HepG2 (cell line): ENCODE measurements at regions not wholly inside any gene's neighbourhood (a gene's known extent, or its start where the extent isn't known, plus 50 kb on each side); places are given as distances from the start of the nearest gene placed in this dataset.

Experiments used
- ATAC-seq: fragments of 200-7000 bp; cut with Tn5 transposase; 3 replicates; pipeline ENCODE4 v1.9.1; 2020; ENCODE audit warnings: mild to moderate bottlenecking, moderate library complexity
- BruUV-seq: library from RNA; stranded (reverse); fragments of 400-500 nt; replicated peaks from 2 replicates; lab custom pipeline; 2021; lab: Mats Ljungman, UMichigan
- CTCF ChIA-PET: fragments of 300-600 bp; formaldehyde crosslinking; extraction: SDS; loops from one replicate; lab custom pipeline; 2021; ENCODE audit warnings: low total read pairs, inconsistent platforms, low intra/inter-chr PET ratio; lab: Yijun Ruan, JAX
- POLR2A ChIA-PET: fragments of 350-600 bp; sonication (Branson Sonifier 250); formaldehyde crosslinking; loops from one replicate; lab custom pipeline; 2020; ENCODE audit warnings: antibody characterized with exemption, inconsistent platforms; lab: Yijun Ruan, JAX
- DNase-seq: peaks from one replicate; pipeline ENCODE4 v3.0.0-alpha.2; 2015; ENCODE audit warnings: low spot score
- FAIRE-seq: peaks from 3 replicates; lab custom pipeline; 2011; peaks lifted over from hg19 to GRCh38; lab: Jason Lieb, UNC
- H2AFZ ChIP-seq: one replicate; pipeline ENCODE4 v1.6.1; 2011; ENCODE audit warnings: low read length, inconsistent platforms
- H3K27ac ChIP-seq: fragments of 300-600 bp; 3 replicates; pipeline ENCODE4 v1.8.0; 2011; ENCODE audit warnings: mixed run types, mild to moderate bottlenecking, mixed read lengths, low read length, inconsistent platforms; ENCODE audit not compliant: insufficient read depth; ENCODE audit errors: extremely low read length
- H3K27me3 ChIP-seq, 2 experiments: fragments of 200-600 bp in 1 of 2; 2 replicates in 1 of 2; 3 replicates in 1 of 2; pipeline versions ENCODE4 v1.6.0 to v1.8.0; 2011; ENCODE audit warnings: low read length in 2 of 2, mild to moderate bottlenecking in 2 of 2, moderate library complexity in 2 of 2, inconsistent platforms in 1 of 2; ENCODE audit not compliant: insufficient read depth in 2 of 2, control insufficient read depth in 1 of 2
- H3K36me3 ChIP-seq, 2 experiments: fragments of 200-600 bp in 1 of 2; replicated peaks in 1 of 2; 2 replicates in 1 of 2; 3 replicates in 1 of 2; pipeline versions ENCODE4 v1.5.1 to v1.8.0; 2011; ENCODE audit warnings: low read length in 2 of 2, inconsistent platforms in 1 of 2; ENCODE audit not compliant: insufficient read depth in 2 of 2, control insufficient read depth in 1 of 2
- H3K4me1 ChIP-seq: 2 replicates; pipeline ENCODE4 v1.5.1; 2012; ENCODE audit warnings: low read length, inconsistent platforms; ENCODE audit not compliant: insufficient read depth
- H3K4me2 ChIP-seq: 2 replicates; pipeline ENCODE4 v1.6.0; 2011; ENCODE audit warnings: low read depth, low read length, inconsistent platforms
- H3K4me3 ChIP-seq, 3 experiments: fragments of 200-600 bp in 1 of 3; sonication (generic), shearing (Covaris generic) in 1 of 3; replicated peaks in 1 of 3; 2 replicates each; pipeline ENCODE4 v1.5.1; 2011 to 2016; ENCODE audit warnings: low read length in 3 of 3, inconsistent platforms in 2 of 3, low read depth in 2 of 3, mild to moderate bottlenecking in 2 of 3, control low read depth in 1 of 3, mixed read lengths in 1 of 3; ENCODE audit not compliant: insufficient read depth in 1 of 3
- H3K79me2 ChIP-seq: one replicate; pipeline ENCODE4 v1.6.1; 2011; ENCODE audit warnings: low read length, inconsistent platforms; ENCODE audit not compliant: insufficient read depth
- H3K9ac ChIP-seq: 2 replicates; pipeline ENCODE4 v1.6.0; 2011; ENCODE audit warnings: mild to moderate bottlenecking, low read depth, low read length, inconsistent platforms; ENCODE audit not compliant: insufficient read depth
- H3K9me3 ChIP-seq: 2 replicates; pipeline ENCODE4 v1.5.1; 2012; ENCODE audit warnings: mild to moderate bottlenecking, low read length
- H4K20me1 ChIP-seq: 2 replicates; pipeline ENCODE4 v1.6.0; 2011; ENCODE audit warnings: inconsistent platforms, mild to moderate bottlenecking, low read length, moderate library complexity; ENCODE audit not compliant: insufficient read depth
- HDAC6 ChIP-seq: fragments of 200-600 bp; sonication (generic); IDR thresholded peaks from 2 replicates; pipeline ENCODE4 v1.7.0; 2017; ENCODE audit warnings: mild to moderate bottlenecking, antibody characterized with exemption, low read length, low read depth
- MAFF ChIP-seq: IDR thresholded peaks from 2 replicates; pipeline ENCODE4 v1.6.1; 2011; ENCODE audit warnings: low read depth, low read length, improper control_type of control experiment
- MAFK ChIP-seq, 2 experiments: IDR thresholded peaks in 1 of 2; conservative IDR thresholded peaks in 1 of 2; 2 replicates each; pipeline ENCODE4 v1.6.1; 2011; ENCODE audit warnings: improper control_type of control experiment in 2 of 2, low read length in 2 of 2
- SMYD3 ChIP-seq: sonication (generic); formaldehyde crosslinking; IDR thresholded peaks from 2 replicates; pipeline ENCODE4 v1.8.1; 2023; ENCODE audit warnings: mild to moderate bottlenecking, missing genetic modification reagents
- TOPORS ChIP-seq: sonication (generic); formaldehyde crosslinking; IDR thresholded peaks from 2 replicates; pipeline ENCODE4 v1.8.0; 2023; ENCODE audit warnings: mild to moderate bottlenecking, missing genetic modification reagents
- ZNF225 ChIP-seq: sonication (generic); formaldehyde crosslinking; IDR thresholded peaks from 2 replicates; pipeline ENCODE4 v1.4.0; 2020; ENCODE audit warnings: mild to moderate bottlenecking, missing genetic modification reagents
- ZNF761 ChIP-seq: sonication (generic); formaldehyde crosslinking; conservative IDR thresholded peaks from 2 replicates; pipeline ENCODE4 v1.4.0; 2020; ENCODE audit warnings: mild to moderate bottlenecking, missing genetic modification reagents
- ZSCAN21 ChIP-seq: sonication (generic); formaldehyde crosslinking; IDR thresholded peaks from 2 replicates; pipeline ENCODE4 v1.8.0; 2022; ENCODE audit warnings: mild to moderate bottlenecking, missing genetic modification reagents, moderate library complexity, borderline replicate concordance
- in situ Hi-C: cut with HindIII; loops from 2 replicates; pipeline ENCODE4 v1.10.0; 2017; ENCODE audit warnings: low pct_unique_long_range_greater_than_20kb; ENCODE audit not compliant: extremely low pct_ligation_motif_present
- intact Hi-C: fragments of 100-400 bp; cut with micrococcal nuclease; formaldehyde crosslinking; loops from one replicate; pipeline ENCODE4 v1.10.0; 2022; ENCODE audit not compliant: unreplicated experiment
- TF ChIP-seq, protein P1 (sequence below): IDR thresholded peaks from 2 replicates; pipeline ENCODE4 v1.6.1; 2012; ENCODE audit warnings: inconsistent platforms
- TF ChIP-seq, protein P2 (sequence below): IDR thresholded peaks from 2 replicates; pipeline ENCODE4 v1.6.1; 2012; ENCODE audit warnings: low read depth, low read length, improper control_type of control experiment
- TF ChIP-seq, protein P3 (sequence below): sonication (generic); formaldehyde crosslinking; conservative IDR thresholded peaks from 2 replicates; pipeline ENCODE4 v1.4.0; 2020; ENCODE audit warnings: missing genetic modification reagents

GRCh38 chr5:30853158-30853557 is 340.3 kb upstream of the CDH6 start:
- H3K4me1 ChIP-seq = no peaks in the 10 kb centered on the region
- H3K4me2 ChIP-seq = no peak overlapping the region
- no TSS peak for BruUV-seq
- H3K79me2 ChIP-seq = no peaks in the 10 kb centered on the region
- no peak overlapping the region for H3K27ac ChIP-seq
- H3K27me3 ChIP-seq = no peaks in the 10 kb centered on the region
- H4K20me1 ChIP-seq = no peaks in the 10 kb centered on the region
- H3K36me3 ChIP-seq = no peaks in the 10 kb centered on the region
- DNase-seq = no peak
- TF ChIP-seq MAFK (conservative IDR thresholded peaks at IDR 0.05 in 1 of 2, IDR thresholded peaks at IDR 0.05 in 1 of 2; ENCODE audit: low read length in 2 of 2) (peak; percentile 45 to 72; a peak in 3 of 4 replicates), SMYD3 (CRISPR knock-in tag) (no peak), ZNF225 (no peak), MAFF (peak; percentile 37; the same call in 1 of the 2 replicates), ZNF761 (CRISPR knock-in tag) (no peak), HDAC6 (no peak), TOPORS (CRISPR knock-in tag) (no peak), ZSCAN21 (CRISPR knock-in tag) (no peak)
- TF ChIP-seq, protein P1, sequence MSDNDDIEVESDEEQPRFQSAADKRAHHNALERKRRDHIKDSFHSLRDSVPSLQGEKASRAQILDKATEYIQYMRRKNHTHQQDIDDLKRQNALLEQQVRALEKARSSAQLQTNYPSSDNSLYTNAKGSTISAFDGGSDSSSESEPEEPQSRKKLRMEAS = no peak
- TF ChIP-seq, protein P2, sequence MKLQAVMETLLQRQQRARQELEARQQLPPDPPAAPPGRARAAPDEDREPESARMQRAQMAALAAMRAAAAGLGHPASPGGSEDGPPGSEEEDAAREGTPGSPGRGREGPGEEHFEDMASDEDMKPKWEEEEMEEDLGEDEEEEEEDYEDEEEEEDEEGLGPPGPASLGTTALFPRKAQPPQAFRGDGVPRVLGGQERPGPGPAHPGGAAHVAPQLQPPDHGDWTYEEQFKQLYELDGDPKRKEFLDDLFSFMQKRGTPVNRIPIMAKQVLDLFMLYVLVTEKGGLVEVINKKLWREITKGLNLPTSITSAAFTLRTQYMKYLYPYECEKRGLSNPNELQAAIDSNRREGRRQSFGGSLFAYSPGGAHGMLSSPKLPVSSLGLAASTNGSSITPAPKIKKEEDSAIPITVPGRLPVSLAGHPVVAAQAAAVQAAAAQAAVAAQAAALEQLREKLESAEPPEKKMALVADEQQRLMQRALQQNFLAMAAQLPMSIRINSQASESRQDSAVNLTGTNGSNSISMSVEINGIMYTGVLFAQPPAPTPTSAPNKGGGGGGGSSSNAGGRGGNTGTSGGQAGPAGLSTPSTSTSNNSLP = no peak
- TF ChIP-seq, protein P3, sequence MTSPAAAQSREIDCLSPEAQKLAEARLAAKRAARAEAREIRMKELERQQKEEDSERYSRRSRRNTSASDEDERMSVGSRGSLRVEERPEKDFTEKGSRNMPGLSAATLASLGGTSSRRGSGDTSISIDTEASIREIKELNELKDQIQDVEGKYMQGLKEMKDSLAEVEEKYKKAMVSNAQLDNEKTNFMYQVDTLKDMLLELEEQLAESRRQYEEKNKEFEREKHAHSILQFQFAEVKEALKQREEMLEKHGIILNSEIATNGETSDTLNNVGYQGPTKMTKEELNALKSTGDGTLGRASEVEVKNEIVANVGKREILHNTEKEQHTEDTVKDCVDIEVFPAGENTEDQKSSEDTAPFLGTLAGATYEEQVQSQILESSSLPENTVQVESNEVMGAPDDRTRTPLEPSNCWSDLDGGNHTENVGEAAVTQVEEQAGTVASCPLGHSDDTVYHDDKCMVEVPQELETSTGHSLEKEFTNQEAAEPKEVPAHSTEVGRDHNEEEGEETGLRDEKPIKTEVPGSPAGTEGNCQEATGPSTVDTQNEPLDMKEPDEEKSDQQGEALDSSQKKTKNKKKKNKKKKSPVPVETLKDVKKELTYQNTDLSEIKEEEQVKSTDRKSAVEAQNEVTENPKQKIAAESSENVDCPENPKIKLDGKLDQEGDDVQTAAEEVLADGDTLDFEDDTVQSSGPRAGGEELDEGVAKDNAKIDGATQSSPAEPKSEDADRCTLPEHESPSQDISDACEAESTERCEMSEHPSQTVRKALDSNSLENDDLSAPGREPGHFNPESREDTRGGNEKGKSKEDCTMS (CRISPR knock-in tag) = no peak
- no peak for ATAC-seq
- H3K9me3 ChIP-seq = no peaks in the 10 kb centered on the region
- H3K9ac ChIP-seq = no peak overlapping the region
- FAIRE-seq = no peak
- intact Hi-C loops (no loop called here), in situ Hi-C loops (no loop called here)
- H2AFZ ChIP-seq = no peak overlapping the region
- H3K4me3 ChIP-seq = no peak overlapping the region
- POLR2A ChIA-PET = no interaction called here
- CTCF ChIA-PET = no interaction called here
